Stimulated activated CD8-positive, alpha-beta memory T cell treated with anti-CD3 and anti-CD28 coated beads, Interleukin-15, amount 100 ng/mL, for 24 hours (primary cell): ENCODE measurements at regions not wholly inside any gene's neighbourhood (a gene's known extent, or its start where the extent isn't known, plus 50 kb on each side); places are given as distances from the start of the nearest gene placed in this dataset.

ENCODE experiments used
- DNase-seq: peaks from one replicate; pipeline ENCODE4 v3.0.0-alpha.2; 2020; ENCODE audit warnings: low read depth

DNA sequence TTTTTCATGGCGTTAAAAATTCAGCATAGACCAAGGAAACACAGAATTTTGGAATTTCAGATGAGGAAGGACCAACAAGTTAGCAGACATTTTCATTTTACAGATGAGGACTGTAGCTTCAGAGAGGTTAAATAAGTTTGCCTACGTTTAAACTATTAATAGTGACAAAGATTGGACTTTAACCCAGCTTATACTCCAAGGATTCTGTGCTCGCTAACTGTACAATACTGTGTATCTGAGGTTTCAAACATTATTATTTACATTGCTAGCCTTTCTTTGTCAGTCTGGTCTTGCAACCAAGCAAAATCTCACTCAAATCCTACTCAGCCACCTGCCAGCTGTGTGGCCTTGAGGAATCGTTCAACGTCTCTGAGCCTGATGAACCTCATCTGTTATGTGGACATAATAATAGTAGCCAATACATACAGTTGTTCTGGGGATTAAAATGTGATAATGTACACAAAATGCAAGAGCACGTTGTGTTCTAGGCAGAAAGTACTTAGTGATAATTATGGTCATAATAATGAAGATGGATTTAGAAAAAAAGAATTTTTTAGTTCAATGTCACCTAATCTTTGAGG is 462.4 kb upstream of the TRIB2 start:
- no peak for DNase-seq

DNA sequence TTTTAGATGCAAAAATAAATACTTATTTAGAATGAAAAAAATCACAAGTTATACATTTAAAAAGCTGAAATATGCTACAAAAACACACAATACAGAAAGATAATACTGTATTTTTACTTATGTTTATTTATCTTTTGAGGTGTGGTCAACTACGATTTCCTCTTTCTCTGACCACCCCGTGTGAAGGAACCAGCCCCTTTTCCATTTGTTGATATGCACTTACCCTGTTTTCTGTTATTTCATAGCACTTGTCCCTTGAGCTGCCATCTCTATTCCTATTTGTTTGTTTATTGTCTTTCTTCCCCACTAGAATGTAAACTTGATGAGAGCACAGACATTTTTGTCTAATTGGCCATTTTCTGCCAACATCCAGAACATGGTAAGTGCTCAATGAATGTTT is 460.5 kb upstream of the TRIB2 start:
- DNase-seq: no peak

- DNase-seq: no peak
These were observed 459.3 kb upstream of the TRIB2 start for GRCh38 chr2:12257476-12257875.

- no peak for DNase-seq
These were observed 457.2 kb upstream of the TRIB2 start for GRCh38 chr2:12259493-12259892.

- no peak for DNase-seq
These were observed 454.6 kb upstream of the TRIB2 start for GRCh38 chr2:12261986-12262680.

- no peak for DNase-seq
These were observed 453.9 kb upstream of the TRIB2 start for GRCh38 chr2:12262681-12263436.

- no peak for DNase-seq
These were observed 453.0 kb upstream of the TRIB2 start for GRCh38 chr2:12263730-12264129.

GRCh38 chr2:12264146-12264545 is 452.6 kb upstream of the TRIB2 start:
- DNase-seq: no peak

DNA sequence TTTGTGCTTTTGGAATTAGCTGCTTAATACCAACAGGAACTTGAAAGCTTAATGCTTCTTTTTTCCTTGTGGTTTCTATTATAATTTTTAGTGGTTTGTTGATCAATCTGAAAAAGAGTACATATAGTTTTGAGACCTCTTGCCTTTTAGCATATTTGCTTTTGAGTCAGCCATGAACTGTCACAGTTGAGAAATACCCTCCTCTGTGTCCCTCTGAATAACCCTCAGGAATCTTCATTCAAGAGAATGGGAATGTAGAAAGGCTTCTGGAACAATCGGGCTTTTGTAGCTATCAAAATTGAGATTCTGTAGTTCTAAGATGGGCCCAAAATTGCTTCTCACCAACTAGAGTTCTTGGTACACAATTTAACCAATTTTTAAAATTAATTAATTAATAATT is 451.1 kb upstream of the TRIB2 start:
- DNase-seq: no peak

- no peak for DNase-seq
These were observed 449.7 kb upstream of the TRIB2 start for GRCh38 chr2:12267042-12267441.

DNA sequence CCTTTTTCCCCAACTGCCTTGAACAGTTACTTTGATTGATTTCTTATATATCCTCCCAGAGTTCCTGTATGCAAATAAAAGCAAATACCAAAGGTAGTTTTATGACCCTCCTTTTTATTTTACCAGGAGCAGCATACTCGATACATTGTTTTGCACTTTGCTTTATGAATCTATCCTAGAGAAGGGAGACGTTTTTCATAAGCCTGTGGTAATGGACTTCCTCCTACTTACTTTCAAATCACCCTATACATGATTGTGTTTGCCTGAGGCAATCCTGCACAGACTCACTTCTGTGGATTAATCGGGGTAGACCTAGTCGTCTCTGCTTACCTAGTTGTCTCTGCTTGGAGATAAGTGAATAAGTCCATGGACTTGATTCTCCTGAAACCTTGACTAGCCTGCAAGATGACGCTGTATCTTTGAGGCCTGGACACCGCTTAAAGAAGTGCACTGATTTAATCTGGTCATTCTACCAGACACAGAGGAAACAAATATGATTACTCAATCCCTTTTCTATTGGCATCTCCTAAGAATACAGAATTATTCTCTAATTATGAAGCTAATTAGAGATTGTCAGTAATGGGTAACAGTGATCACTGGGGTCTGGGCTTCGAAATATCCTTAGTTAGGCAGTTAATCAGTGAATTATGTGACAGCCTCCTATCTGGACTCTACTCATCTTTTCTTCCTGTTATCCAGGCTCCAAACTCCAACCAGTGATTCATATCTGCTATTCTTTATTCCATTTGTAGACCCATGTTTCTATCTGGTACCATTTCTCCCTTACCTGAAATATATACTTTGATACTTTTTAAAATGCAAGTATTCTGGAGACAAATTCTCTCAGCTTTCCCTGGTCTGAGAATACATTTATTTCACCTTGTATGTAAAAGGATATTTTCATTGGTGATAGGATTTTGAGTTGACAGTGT is 447.4 kb upstream of the TRIB2 start:
- DNase-seq: no peak

- no peak for DNase-seq
These were observed 445.7 kb upstream of the TRIB2 start for GRCh38 chr2:12270876-12271588.

DNA sequence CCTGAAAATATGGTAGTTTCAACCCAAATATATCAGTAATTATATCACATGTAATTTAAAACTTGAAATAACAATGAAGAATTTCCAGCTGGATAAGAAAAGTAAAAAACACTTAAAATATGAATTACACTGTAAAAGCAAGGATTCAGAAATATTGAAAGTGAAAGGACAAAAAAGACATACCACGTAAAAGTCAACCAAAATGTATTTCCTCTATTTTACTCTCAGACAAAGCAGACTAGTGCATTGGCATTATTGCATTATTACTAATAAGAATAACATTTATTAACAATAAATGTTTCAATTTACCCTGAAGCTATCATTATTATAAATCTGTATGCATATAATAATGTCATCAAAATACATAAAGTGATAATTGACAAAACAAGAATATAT is 445.1 kb upstream of the TRIB2 start:
- DNase-seq: no peak

DNA sequence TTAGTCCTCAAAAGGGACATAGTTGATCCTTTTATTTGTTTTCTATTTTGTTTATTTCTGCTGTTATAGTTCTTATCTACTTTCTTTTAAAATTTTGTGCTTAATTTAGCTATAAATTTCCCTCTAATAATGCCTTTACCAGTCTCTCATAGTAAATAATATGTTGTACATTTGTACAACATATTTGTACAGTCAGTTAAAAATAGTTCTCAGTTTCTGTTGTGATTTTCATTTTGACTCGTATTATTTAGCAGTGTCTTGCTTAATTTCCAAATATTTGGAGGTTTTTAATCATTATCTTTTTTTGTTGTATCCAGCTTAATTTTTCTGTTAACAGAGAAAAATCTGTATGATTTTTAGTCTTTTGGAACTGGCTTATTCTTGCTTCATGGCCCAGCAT is 443.6 kb upstream of the TRIB2 start:
- DNase-seq: no peak

GRCh38 chr2:12274591-12274990 is 442.1 kb upstream of the TRIB2 start:
- DNase-seq: no peak

DNA sequence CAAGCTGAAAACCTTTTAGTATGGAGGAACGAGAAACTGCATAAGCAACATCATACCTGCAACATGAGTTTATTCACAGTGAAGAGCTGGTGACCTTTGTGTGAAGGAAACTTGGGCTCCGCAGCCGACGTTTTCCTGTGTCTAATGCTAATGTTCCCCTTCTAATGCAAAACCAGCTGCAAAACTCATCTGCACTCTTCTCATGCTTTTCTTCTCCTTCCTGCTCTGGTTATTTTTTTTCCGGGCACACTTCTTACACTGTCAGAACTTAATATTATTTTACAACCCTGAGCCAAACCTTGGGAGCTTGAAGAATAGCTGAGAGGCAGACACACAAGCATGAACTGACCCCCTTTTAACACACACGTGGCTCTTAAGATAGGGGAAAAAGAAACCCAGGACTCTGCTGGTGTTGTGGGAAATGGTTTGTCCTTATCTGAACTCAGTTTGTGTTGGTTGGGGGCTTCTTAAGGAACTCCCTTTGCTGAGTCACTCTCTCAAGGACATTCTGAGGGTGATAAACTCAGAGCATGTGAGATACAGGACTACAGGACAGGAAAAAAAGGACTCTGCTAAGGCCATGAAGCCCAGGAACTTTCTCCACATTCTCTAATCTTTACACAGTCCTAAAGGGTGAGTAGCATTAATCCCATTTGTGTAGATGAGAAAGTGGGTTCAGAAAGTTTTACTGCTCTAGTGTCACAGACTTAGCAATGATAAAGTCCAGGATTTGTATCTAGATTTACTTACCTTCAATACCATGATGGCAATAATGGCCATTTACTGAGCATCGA is 439.3 kb upstream of the TRIB2 start:
- DNase-seq: no peak

GRCh38 chr2:12278217-12278750 is 438.5 kb upstream of the TRIB2 start:
- DNase-seq: no peak

DNA sequence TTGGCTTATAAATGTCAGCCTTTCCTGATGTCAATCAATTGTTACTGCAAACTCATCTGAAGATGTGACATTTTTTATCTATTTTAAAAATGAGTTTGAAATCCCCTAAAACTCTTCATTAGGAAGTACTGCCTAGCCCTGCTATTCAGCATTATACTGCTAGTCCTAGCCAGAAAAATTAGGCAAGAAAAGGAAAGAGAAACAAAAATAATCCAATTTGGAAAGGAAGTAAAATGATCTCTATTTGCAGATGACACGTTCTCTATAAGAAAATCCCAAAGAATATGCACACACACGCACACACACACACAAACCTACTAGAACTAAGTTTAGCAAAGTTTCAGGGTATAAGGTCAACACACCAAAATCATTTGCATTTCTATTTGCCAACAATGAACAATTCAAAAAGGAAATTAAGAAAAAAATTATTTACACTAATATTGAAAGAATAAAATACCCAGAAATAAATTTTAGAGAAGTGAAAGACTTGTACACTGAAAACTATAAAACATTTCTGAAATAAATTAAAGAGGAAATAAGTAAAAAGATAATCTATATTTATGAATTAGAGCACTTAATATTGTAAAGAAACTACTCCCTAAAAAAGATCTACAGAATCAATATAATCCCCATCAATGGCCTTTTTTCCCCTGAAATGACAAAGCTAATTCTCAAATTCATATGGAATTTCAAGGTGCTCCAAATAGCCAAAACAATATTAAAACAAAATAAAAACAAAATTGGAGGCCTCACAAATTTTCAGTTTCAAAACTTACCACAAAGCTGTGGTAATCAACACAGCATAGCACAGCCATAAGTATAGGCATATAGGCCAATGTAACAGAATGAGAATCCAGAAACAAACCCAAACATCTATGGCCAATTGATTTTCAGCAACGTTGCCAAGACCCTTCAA is 433.7 kb upstream of the TRIB2 start:
- no peak for DNase-seq

DNA sequence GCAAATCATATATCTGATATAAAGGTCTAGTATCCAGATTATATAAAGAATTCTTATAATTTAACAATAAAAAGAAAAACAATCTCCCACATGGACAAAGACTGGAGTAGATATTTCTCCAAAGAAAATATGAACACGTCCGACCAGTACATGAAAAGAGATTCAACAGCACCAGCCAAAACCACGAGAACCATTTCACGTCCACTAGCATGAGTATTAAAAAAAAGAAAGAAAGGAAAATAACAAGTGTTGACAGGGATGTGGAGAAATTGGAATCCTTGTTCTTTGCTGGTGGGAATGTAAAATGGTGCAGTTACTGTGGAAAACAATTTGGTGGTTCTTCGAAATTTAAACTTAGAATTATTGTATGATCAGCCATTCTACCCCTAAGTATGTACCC is 432.7 kb upstream of the TRIB2 start:
- no peak for DNase-seq

DNA sequence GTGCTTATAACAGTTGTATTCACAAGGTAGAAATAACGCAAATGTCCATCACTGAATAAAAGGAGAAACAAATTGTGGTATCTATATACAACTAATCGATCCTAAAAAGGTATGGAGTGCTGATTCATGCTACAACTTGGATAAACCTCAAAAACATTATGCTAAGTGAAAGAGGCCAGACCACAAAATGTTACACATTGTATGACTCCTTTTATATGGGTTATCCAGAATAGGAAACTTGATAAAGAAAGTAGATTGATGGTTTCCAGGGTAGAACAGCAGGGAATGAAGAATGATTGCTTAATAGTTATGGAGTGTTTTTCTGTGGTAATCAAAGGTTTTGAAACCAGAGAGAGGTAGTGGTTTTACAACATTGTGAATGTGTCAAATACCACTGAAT is 432.2 kb upstream of the TRIB2 start:
- no peak for DNase-seq
